HG02840 (cell line): ENCODE measurements at regions not wholly inside any gene's neighbourhood (a gene's known extent, or its start where the extent isn't known, plus 50 kb on each side); places are given as distances from the start of the nearest gene placed in this dataset.
"Not testable (repeated sequence)": the region's sequence is repeated elsewhere in the genome, so short reads cannot be mapped to it uniquely, and the experiment has no call there.

Source experiments
- ATAC-seq: cut with Tn5 transposase; IDR thresholded peaks from one replicate; pipeline ENCODE4 v1.9.1; 2021; ENCODE audit warnings: mild to moderate bottlenecking, moderate library complexity, moderate number of reproducible peaks; ENCODE audit not compliant: unreplicated experiment, low FRiP score

- ATAC-seq, result not testable (repeated sequence)
These were observed 657.7 kb downstream of the PRIM2 start for GRCh38 chr6:57975127-57975526.

GRCh38 chr6:57976371-57976770, 658.9 kb downstream of the PRIM2 start:
- not testable (repeated sequence) for ATAC-seq

- not testable (repeated sequence) for ATAC-seq
These were observed 666.2 kb downstream of the PRIM2 start for GRCh38 chr6:57983603-57984002.

DNA sequence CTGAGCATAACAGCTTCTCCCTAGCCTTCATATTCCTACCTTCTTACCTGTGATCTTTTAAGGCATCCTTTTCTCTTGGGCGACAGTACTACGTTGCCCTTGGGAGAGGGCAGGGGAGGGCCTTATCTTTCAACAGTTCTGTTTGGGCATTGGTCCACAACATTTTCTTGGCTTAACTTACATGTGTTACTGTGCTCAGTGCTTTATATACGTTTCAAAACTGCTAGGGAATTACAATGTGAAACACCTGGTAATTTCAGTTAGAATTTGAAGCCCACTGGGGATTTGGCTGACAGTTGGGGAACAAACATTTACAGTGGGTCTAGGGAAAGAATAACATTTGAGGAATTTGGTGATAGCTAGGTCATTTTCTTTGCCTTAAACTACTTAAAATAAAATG, 667.1 kb downstream of the PRIM2 start:
- ATAC-seq, result not testable (repeated sequence)

DNA sequence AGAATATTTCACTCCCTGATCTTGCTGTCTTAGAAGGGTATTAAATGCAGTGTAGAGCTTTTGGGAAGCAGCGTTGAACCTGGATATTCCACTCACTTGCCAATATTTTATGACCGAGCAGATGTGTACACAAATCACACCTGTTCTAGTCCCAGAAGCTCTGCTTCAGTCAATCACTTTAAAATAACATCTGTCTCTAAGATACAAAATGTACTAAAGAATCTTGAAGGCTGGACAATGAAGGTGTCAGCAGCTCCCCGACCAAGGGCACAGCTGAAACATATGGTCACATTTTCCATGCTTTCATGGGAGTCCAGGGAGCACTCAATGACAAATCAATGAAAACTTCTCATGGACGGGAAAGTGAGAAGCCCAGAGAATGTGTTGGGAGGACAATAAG, 668.3 kb downstream of the PRIM2 start:
- not testable (repeated sequence) for ATAC-seq

GRCh38 chr6:57986584-57986983, 669.2 kb downstream of the PRIM2 start:
- ATAC-seq, result peak; percentile 99

DNA sequence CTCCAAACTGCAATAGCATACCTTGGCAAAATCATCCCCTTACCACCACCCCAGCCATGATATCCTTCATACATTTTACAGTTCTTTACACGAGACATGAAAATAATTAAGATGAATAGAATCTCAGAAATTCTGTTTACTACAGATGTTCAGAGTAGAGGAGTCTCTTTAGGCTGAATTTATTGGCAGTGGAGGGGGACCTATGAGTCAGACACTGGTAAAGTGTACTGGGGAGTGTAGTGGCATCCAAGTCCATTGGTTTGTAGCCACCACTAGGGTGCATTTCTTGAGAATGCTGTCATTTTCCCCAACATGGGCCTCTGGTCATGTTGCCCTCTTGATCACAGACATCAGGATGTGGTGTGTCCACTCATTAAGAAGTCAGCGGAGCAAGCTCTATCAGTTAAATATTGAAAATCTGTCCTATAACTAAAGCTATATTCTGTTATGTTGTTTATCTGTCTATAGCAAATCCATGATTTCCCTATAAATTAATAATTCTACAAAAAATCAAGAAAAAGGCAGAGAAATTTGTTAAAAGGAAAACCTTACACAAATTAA, 672.2 kb downstream of the PRIM2 start:
- ATAC-seq, result not testable (repeated sequence)

DNA sequence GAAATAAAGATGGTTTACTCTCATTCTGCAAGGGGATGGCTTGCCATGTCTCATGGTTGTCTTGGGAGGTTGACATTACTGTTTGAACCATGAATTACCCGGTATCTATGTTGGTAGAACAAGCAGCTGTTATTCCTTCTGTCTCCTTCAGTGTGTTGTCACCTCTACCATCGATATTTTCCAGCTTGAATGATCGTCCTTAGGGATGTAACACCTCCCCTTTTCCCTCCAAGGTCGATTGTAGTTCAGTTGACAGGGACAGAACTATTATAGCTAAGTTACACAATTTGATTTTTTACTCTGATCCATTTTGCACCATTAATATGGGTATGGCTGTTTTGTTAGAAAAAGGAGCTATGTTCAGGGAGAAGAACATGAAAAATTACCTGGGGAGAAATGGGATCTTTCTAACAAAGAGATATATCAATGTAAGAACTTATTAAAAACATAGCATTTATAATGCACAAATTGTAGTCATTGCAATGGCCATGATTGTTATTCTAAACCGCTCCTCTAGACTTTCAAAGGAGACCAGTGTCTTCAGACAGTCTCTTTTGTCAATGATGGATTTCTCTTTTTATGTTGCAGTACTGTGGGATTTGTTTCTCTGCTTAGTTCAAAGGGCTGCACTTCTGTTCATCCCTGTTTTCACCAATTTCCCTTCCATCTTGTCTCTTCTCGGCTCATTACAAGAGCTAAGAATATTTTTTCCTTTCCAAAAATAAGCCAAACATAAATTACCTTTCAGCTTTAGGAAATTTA, 681.6 kb downstream of the PRIM2 start:
- not testable (repeated sequence) for ATAC-seq

- ATAC-seq, result not testable (repeated sequence)
These were observed 682.8 kb downstream of the PRIM2 start for GRCh38 chr6:58000233-58000632.

GRCh38 chr6:58003417-58004167, 686.2 kb downstream of the PRIM2 start:
- not testable (repeated sequence) for ATAC-seq

GRCh38 chr6:58007334-58008000, 690.0 kb downstream of the PRIM2 start:
- not testable (repeated sequence) for ATAC-seq

DNA sequence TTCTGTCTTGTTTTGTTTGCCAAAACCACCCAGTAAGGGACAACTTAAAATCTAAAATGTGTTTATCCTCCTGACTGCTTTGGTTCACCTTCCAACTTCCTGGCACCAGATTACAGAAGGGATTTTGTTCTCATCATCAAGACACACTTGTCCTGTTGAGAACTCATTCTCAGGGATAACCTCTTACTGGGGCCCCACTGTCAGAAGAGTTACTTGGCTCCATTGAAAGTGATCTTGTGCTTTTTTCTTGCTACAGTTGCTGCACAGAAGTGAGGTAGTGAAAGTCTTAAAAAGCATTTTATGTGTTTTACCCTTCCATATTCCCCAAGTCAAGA, 690.5 kb downstream of the PRIM2 start:
- not testable (repeated sequence) for ATAC-seq

DNA sequence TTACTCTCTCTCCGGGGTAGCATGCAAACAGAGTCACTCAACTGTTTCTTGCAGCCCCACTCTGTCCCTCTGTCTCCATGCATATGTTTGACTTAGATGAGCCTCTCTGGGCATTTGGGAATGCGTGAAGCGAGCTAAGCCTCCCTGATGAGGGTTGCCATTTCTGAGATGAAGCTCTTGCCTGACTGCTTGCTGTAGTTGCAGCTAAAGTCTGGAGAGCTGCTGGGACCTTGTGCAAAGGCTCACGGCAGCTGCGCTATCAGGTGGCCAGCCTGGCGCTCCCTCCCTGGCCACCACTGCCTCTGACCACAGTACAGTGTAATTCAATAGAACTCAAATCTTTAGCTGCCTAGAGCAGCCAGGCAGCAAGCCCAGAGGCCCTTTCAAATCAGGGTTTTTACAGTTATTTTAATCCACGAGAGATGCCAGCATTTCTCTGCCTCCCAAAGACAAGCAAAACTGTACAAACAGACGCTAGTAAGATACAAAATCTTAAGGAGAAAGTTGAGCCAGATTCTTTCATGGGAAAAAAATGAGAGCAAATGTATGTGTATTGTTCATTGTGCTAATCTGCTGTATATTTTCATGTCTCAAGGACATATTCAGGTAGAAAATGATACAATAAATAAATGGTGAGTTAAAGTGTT, 694.6 kb downstream of the PRIM2 start:
- not testable (repeated sequence) for ATAC-seq

DNA sequence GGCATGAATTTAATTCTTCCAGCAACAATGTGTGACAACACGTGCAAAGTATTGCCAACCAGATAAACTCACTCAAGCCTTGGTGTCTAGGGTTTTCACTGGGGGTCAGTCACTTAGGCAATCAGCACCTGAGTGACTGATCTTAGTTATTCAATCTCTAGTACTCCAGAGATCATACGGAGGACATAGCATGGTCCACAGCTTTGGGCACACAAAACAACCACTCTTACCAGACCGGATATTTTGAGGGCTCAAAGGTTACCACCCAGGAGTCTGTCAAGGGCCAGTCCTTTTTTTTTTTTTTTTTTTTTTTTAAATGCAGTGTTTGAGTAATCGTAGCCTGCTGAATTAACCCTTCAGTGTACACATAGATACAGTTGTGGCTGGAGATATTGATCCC, 699.2 kb downstream of the PRIM2 start:
- ATAC-seq, result not testable (repeated sequence)

DNA sequence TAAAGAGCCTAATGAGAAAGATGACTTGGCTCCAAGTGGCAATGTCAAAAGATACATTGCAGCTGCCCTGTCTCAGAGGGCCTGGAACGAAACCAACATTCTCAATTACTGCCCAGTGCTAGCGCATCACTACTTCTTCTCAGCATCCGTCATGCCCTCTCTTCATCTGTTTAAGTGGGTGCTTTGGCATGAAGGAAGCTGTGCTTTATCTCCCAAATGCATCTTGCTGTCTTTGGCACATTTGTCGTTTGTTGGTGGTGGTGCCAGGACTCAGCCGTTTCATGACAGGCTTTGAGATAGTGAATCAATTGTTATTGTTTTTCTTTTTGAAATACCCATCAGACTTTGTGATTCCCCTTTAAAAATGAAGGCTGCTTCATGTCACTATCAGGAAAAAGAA, 710.8 kb downstream of the PRIM2 start:
- ATAC-seq, result not testable (repeated sequence)

DNA sequence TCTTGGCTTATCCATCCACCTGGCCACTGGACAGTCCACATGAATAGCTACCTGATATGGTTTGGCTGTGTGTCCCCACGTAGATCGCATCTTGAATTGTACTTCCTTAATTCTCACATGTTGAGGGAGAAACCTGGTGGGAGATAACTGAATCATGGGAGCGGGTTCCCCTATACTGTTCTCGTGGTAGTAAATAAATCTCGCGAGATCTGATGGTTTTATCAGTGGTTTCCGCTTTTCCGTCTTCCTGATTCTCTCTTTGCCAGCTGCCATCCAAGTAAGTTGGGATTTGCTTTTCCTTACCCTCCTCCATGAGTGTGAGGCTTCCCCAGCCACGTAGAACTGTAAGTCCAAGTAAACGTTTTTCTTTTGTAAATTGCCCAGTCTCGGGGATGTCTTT, 720.8 kb downstream of the PRIM2 start:
- not testable (repeated sequence) for ATAC-seq

GRCh38 chr6:58046584-58046983, 729.2 kb downstream of the PRIM2 start:
- not testable (repeated sequence) for ATAC-seq

- not testable (repeated sequence) for ATAC-seq
These were observed 730.0 kb downstream of the PRIM2 start for GRCh38 chr6:58047389-58047788.

DNA sequence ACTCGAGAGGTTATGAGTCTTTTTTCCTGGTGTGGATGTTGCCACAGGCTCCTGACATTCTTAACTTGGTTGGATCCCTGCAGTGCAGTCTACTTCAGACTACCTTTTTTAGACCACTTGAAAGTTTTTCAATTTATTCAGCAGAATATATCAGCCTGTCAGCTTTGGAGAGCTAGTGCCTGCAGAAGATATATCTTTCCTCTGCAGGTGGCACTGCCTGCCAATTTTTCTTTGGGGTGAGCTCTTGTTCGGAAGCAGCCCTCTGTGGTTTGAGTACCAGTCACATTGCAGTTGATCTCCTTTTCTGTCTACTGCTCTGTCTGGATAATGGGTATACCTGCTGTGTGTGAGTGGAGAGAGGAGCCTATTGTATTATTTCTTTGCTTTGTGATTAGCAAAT, 730.4 kb downstream of the PRIM2 start:
- ATAC-seq, result not testable (repeated sequence)

- not testable (repeated sequence) for ATAC-seq
These were observed 738.2 kb downstream of the PRIM2 start for GRCh38 chr6:58055465-58056176.
